ENCODE measurements at regions not wholly inside any gene's neighbourhood (a gene's known extent, or its start where the extent isn't known, plus 50 kb on each side); places are given as distances from the start of the nearest gene placed in this dataset.

- H3K9me3 ChIP-seq (replicated peaks in 1 of 2; ENCODE audit: control insufficient read depth in 1 of 2, insufficient read depth in 1 of 2, low read length in 2 of 2) = no peaks in the 10 kb centered on the region
- H3K27me3 Mint-ChIP-seq (ENCODE audit: low read depth in 3 of 3) = peaks cover 0 to 2% (median 2%) of the 10 kb centered on the region in 3 donors
- peaks cover 0 to 5% (median 0%) of the 10 kb centered on the region in 7 donors for H3K9me3 Mint-ChIP-seq
- no peak overlapping the region for H3K4me3 Mint-ChIP-seq
- no peak overlapping the region for H3K4me3 ChIP-seq (replicated peaks in 1 of 3; ENCODE audit: low read depth in 2 of 3, low read length in 3 of 3)
- WGBS (ENCODE audit: insufficient coverage) = 100% methylated on average over 1 of the region's 6 CpGs
- TF ChIP-seq, protein P1, sequence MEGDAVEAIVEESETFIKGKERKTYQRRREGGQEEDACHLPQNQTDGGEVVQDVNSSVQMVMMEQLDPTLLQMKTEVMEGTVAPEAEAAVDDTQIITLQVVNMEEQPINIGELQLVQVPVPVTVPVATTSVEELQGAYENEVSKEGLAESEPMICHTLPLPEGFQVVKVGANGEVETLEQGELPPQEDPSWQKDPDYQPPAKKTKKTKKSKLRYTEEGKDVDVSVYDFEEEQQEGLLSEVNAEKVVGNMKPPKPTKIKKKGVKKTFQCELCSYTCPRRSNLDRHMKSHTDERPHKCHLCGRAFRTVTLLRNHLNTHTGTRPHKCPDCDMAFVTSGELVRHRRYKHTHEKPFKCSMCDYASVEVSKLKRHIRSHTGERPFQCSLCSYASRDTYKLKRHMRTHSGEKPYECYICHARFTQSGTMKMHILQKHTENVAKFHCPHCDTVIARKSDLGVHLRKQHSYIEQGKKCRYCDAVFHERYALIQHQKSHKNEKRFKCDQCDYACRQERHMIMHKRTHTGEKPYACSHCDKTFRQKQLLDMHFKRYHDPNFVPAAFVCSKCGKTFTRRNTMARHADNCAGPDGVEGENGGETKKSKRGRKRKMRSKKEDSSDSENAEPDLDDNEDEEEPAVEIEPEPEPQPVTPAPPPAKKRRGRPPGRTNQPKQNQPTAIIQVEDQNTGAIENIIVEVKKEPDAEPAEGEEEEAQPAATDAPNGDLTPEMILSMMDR (IDR thresholded peaks at IDR 0.05) = no peak
- DNase-seq = no peak
- no peaks in the 10 kb centered on the region for H3K36me3 Mint-ChIP-seq
- no peak overlapping the region for H3K27ac ChIP-seq (ENCODE audit: low read depth in 1 of 2, low read length in 2 of 2)
- H3K79me2 ChIP-seq (ENCODE audit: insufficient read depth, low read length) = no peaks in the 10 kb centered on the region
- no peaks in the 10 kb centered on the region for H3K4me1 Mint-ChIP-seq
- no peaks in the 10 kb centered on the region for H4K20me1 ChIP-seq (ENCODE audit: insufficient read depth, low read length)
- peak overlapping the region; percentile 27 for H2AFZ ChIP-seq (ENCODE audit: insufficient read depth, low read depth, low read length, poor library complexity, severe bottlenecking)
- no peaks in the 10 kb centered on the region for H3K27me3 ChIP-seq (ENCODE audit: control insufficient read depth in 2 of 2, insufficient read depth in 2 of 2, low read length in 2 of 2)
- intact Hi-C loops (cut with micrococcal nuclease) = no loop called here
- H3K36me3 ChIP-seq (replicated peaks in 1 of 2; ENCODE audit: control insufficient read depth in 1 of 2, insufficient read depth in 2 of 2, low read length in 2 of 2) = no peaks in the 10 kb centered on the region
- H3K9ac ChIP-seq (ENCODE audit: insufficient read depth, low read length, poor library complexity, severe bottlenecking) = no peak overlapping the region
- H3K4me2 ChIP-seq (replicated peaks; ENCODE audit: extremely low read depth, low read length, poor library complexity, severe bottlenecking) = no peak overlapping the region
- no peak overlapping the region for H3K27ac Mint-ChIP-seq
- no peaks in the 10 kb centered on the region for H3K4me1 ChIP-seq (ENCODE audit: control insufficient read depth in 1 of 2, insufficient read depth in 2 of 2, low read length in 2 of 2)
These were observed 193.6 kb downstream of the JCAD start for GRCh38 chr10:29865700-29866355.

DNA sequence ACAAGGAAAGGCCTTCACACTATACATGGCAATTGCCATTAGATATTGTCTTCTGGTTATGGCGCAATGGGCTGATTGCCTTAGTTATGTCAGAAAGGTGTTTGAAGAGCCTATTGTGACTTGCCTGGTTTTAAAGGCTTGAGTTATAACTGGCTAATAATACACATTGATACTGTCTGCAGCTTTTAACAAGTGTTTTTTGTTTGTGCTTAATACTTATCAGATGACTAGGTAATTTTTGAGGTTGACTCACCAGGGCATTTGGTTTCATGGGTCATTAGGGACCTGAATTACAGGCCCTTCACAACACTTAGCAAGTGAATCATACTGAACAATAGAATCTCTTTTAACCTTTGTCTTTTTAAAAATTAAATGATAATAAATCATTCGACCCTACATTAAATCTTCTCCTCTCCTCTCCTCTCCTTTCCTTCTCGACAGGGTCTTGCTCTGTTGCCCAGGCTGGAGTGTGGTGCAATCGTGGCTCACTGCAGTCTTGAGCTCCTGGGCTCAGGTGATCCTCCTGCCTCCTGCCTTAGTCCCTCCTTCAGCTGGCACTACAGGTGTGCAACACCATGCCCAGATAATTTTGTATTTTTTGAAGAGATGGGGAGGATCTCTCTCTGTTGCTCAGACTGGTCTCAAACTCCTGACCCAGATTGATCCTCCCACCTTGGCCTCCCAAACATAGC, 196.3 kb downstream of the JCAD start:
- 92% methylated on average over 2 of the region's 4 CpGs for WGBS (ENCODE audit: insufficient coverage)
- H3K4me3 Mint-ChIP-seq = no peak overlapping the region

More for the DNA sequence above, 196.3 kb downstream of the JCAD start:
- H2AFZ ChIP-seq (ENCODE audit: insufficient read depth, low read depth, low read length, poor library complexity, severe bottlenecking) = no peak overlapping the region
- no peaks in the 10 kb centered on the region for H3K27me3 ChIP-seq (ENCODE audit: control insufficient read depth in 2 of 2, insufficient read depth in 2 of 2, low read length in 2 of 2)
- H3K9me3 ChIP-seq (replicated peaks in 1 of 2; ENCODE audit: control insufficient read depth in 1 of 2, insufficient read depth in 1 of 2, low read length in 2 of 2) = no peaks in the 10 kb centered on the region
- TF ChIP-seq, protein P1 (IDR thresholded peaks at IDR 0.05) = no peak
- no peak overlapping the region for H3K4me3 ChIP-seq (replicated peaks in 1 of 3; ENCODE audit: low read depth in 2 of 3, low read length in 3 of 3)
- intact Hi-C loops (cut with micrococcal nuclease) = no loop called here
- H3K79me2 ChIP-seq (ENCODE audit: insufficient read depth, low read length) = no peaks in the 10 kb centered on the region
- H3K4me1 ChIP-seq (ENCODE audit: control insufficient read depth in 1 of 2, insufficient read depth in 2 of 2, low read length in 2 of 2) = peaks cover 0 to 5% of the 10 kb centered on the region in 2 donors
- H3K4me2 ChIP-seq (replicated peaks; ENCODE audit: extremely low read depth, low read length, poor library complexity, severe bottlenecking) = no peak overlapping the region
- peak overlapping the region in 1 of 7 donors; percentile 54 for H3K27ac Mint-ChIP-seq
- H4K20me1 ChIP-seq (ENCODE audit: insufficient read depth, low read length) = no peaks in the 10 kb centered on the region
- no peaks in the 10 kb centered on the region for H3K9me3 Mint-ChIP-seq
- no peak for DNase-seq
- H3K9ac ChIP-seq (ENCODE audit: insufficient read depth, low read length, poor library complexity, severe bottlenecking) = no peak overlapping the region
- H3K27ac ChIP-seq (ENCODE audit: low read depth in 1 of 2, low read length in 2 of 2) = no peak overlapping the region
- H3K4me1 Mint-ChIP-seq = peaks cover 6% of the 10 kb centered on the region
- no peaks in the 10 kb centered on the region for H3K36me3 ChIP-seq (replicated peaks in 1 of 2; ENCODE audit: control insufficient read depth in 1 of 2, insufficient read depth in 2 of 2, low read length in 2 of 2)
- H3K36me3 Mint-ChIP-seq = no peaks in the 10 kb centered on the region
- peaks cover 0 to 3% (median 2%) of the 10 kb centered on the region in 3 donors for H3K27me3 Mint-ChIP-seq (ENCODE audit: low read depth in 3 of 3)

All from CD14-positive monocyte (primary cell).